ENCODE measurements at regions not wholly inside any gene's neighbourhood (a gene's known extent, or its start where the extent isn't known, plus 50 kb on each side); places are given as distances from the start of the nearest gene placed in this dataset.

GRCh38 chr6:140893432-140893831, 1239.3 kb upstream of the GJE1 start:
- Mint-ChIP-seq H3K27ac (no peak overlapping the region), H3K4me3 (no peak overlapping the region), H3K27me3 (no peaks in the 10 kb centered on the region), H3K36me3 (ENCODE audit: low read depth) (no peaks in the 10 kb centered on the region), H3K4me1 (ENCODE audit: low read depth) (peaks cover 8% of the 10 kb centered on the region), H3K9me3 (peaks cover 34% of the 10 kb centered on the region)
- intact Hi-C loops (cut with micrococcal nuclease), result no loop called here

- Mint-ChIP-seq H3K4me3 (no peak overlapping the region), H3K27me3 (no peaks in the 10 kb centered on the region), H3K36me3 (ENCODE audit: low read depth) (no peaks in the 10 kb centered on the region), H3K4me1 (ENCODE audit: low read depth) (no peaks in the 10 kb centered on the region), H3K9me3 (peaks cover 12% of the 10 kb centered on the region), H3K27ac (no peak overlapping the region)
- intact Hi-C loops (cut with micrococcal nuclease), result no loop called here
Observed at GRCh38 chr6:140879946-140880345, 1252.8 kb upstream of the GJE1 start.

- intact Hi-C loops (cut with micrococcal nuclease), result no loop called here
- Mint-ChIP-seq H3K27ac (no peak overlapping the region), H3K36me3 (ENCODE audit: low read depth) (no peaks in the 10 kb centered on the region), H3K9me3 (peaks cover under 1% of the 10 kb centered on the region), H3K4me3 (no peak overlapping the region), H3K4me1 (ENCODE audit: low read depth) (peaks cover 5% of the 10 kb centered on the region), H3K27me3 (no peaks in the 10 kb centered on the region)
Observed at GRCh38 chr6:140874066-140874465, 1258.7 kb upstream of the GJE1 start.

- Mint-ChIP-seq H3K36me3 (ENCODE audit: low read depth) (no peaks in the 10 kb centered on the region), H3K9me3 (peaks cover 13% of the 10 kb centered on the region), H3K4me3 (no peak overlapping the region), H3K27ac (no peak overlapping the region), H3K4me1 (ENCODE audit: low read depth) (peaks cover 5% of the 10 kb centered on the region), H3K27me3 (no peaks in the 10 kb centered on the region)
- intact Hi-C loops (cut with micrococcal nuclease), result no loop called here
Observed at GRCh38 chr6:140872885-140873284, 1259.8 kb upstream of the GJE1 start.

- H3K9me3 Mint-ChIP-seq, result peaks cover 13% of the 10 kb centered on the region
- peaks cover 5% of the 10 kb centered on the region for H3K4me1 Mint-ChIP-seq (ENCODE audit: low read depth)
- H3K27ac Mint-ChIP-seq, result no peak overlapping the region
- no peaks in the 10 kb centered on the region for H3K36me3 Mint-ChIP-seq (ENCODE audit: low read depth)
- no peaks in the 10 kb centered on the region for H3K27me3 Mint-ChIP-seq
- H3K4me3 Mint-ChIP-seq, result no peak overlapping the region
- intact Hi-C loops (cut with micrococcal nuclease), result no loop called here
Observed at GRCh38 chr6:140871911-140872310, 1260.8 kb upstream of the GJE1 start.

- H3K27ac Mint-ChIP-seq, result no peak overlapping the region
- no peak overlapping the region for H3K4me3 Mint-ChIP-seq
- intact Hi-C loops (cut with micrococcal nuclease), result no loop called here
- no peaks in the 10 kb centered on the region for H3K36me3 Mint-ChIP-seq (ENCODE audit: low read depth)
- H3K4me1 Mint-ChIP-seq (ENCODE audit: low read depth), result no peaks in the 10 kb centered on the region
- H3K9me3 Mint-ChIP-seq, result peaks cover 22% of the 10 kb centered on the region
- H3K27me3 Mint-ChIP-seq, result no peaks in the 10 kb centered on the region
Observed at GRCh38 chr6:140867336-140867735, 1265.4 kb upstream of the GJE1 start.

- H3K36me3 Mint-ChIP-seq (ENCODE audit: low read depth), result no peaks in the 10 kb centered on the region
- H3K4me3 Mint-ChIP-seq, result no peak overlapping the region
- intact Hi-C loops (cut with micrococcal nuclease), result no loop called here
- H3K27ac Mint-ChIP-seq, result no peak overlapping the region
- no peaks in the 10 kb centered on the region for H3K9me3 Mint-ChIP-seq
- peaks cover 16% of the 10 kb centered on the region for H3K4me1 Mint-ChIP-seq (ENCODE audit: low read depth)
- no peaks in the 10 kb centered on the region for H3K27me3 Mint-ChIP-seq
Observed at GRCh38 chr6:140858381-140858971, 1274.2 kb upstream of the GJE1 start.

GRCh38 chr6:140857739-140858380, 1274.9 kb upstream of the GJE1 start:
- Mint-ChIP-seq H3K4me1 (ENCODE audit: low read depth) (peaks cover 16% of the 10 kb centered on the region), H3K36me3 (ENCODE audit: low read depth) (no peaks in the 10 kb centered on the region), H3K9me3 (no peaks in the 10 kb centered on the region), H3K27me3 (no peaks in the 10 kb centered on the region), H3K4me3 (no peak overlapping the region), H3K27ac (no peak overlapping the region)
- intact Hi-C loops (cut with micrococcal nuclease), result no loop called here

- intact Hi-C loops (cut with micrococcal nuclease), result no loop called here
- H3K9me3 Mint-ChIP-seq, result no peaks in the 10 kb centered on the region
- H3K27ac Mint-ChIP-seq, result no peak overlapping the region
- peaks cover 16% of the 10 kb centered on the region for H3K4me1 Mint-ChIP-seq (ENCODE audit: low read depth)
- H3K36me3 Mint-ChIP-seq (ENCODE audit: low read depth), result no peaks in the 10 kb centered on the region
- no peaks in the 10 kb centered on the region for H3K27me3 Mint-ChIP-seq
- H3K4me3 Mint-ChIP-seq, result no peak overlapping the region
Observed at GRCh38 chr6:140855520-140855919, 1277.2 kb upstream of the GJE1 start.

GRCh38 chr6:140854318-140854717, 1278.4 kb upstream of the GJE1 start:
- no peak overlapping the region for H3K27ac Mint-ChIP-seq
- no peaks in the 10 kb centered on the region for H3K9me3 Mint-ChIP-seq
- H3K4me1 Mint-ChIP-seq (ENCODE audit: low read depth), result peaks cover 16% of the 10 kb centered on the region
- H3K27me3 Mint-ChIP-seq, result no peaks in the 10 kb centered on the region
- H3K36me3 Mint-ChIP-seq (ENCODE audit: low read depth), result no peaks in the 10 kb centered on the region
- intact Hi-C loops (cut with micrococcal nuclease), result no loop called here
- no peak overlapping the region for H3K4me3 Mint-ChIP-seq

GRCh38 chr6:140850438-140850837, 1282.3 kb upstream of the GJE1 start:
- intact Hi-C loops (cut with micrococcal nuclease), result no loop called here
- Mint-ChIP-seq H3K36me3 (ENCODE audit: low read depth) (no peaks in the 10 kb centered on the region), H3K27me3 (no peaks in the 10 kb centered on the region), H3K9me3 (no peaks in the 10 kb centered on the region), H3K4me3 (no peak overlapping the region), H3K4me1 (ENCODE audit: low read depth) (no peaks in the 10 kb centered on the region), H3K27ac (no peak overlapping the region)

GRCh38 chr6:140849456-140849855, 1283.3 kb upstream of the GJE1 start:
- no peaks in the 10 kb centered on the region for H3K9me3 Mint-ChIP-seq
- H3K27ac Mint-ChIP-seq, result no peak overlapping the region
- H3K36me3 Mint-ChIP-seq (ENCODE audit: low read depth), result no peaks in the 10 kb centered on the region
- H3K4me1 Mint-ChIP-seq (ENCODE audit: low read depth), result no peaks in the 10 kb centered on the region
- H3K4me3 Mint-ChIP-seq, result no peak overlapping the region
- H3K27me3 Mint-ChIP-seq, result no peaks in the 10 kb centered on the region
- intact Hi-C loops (cut with micrococcal nuclease), result no loop called here

- no peaks in the 10 kb centered on the region for H3K27me3 Mint-ChIP-seq
- intact Hi-C loops (cut with micrococcal nuclease), result no loop called here
- H3K4me1 Mint-ChIP-seq (ENCODE audit: low read depth), result no peaks in the 10 kb centered on the region
- no peaks in the 10 kb centered on the region for H3K36me3 Mint-ChIP-seq (ENCODE audit: low read depth)
- no peak overlapping the region for H3K4me3 Mint-ChIP-seq
- H3K9me3 Mint-ChIP-seq, result no peaks in the 10 kb centered on the region
- H3K27ac Mint-ChIP-seq, result no peak overlapping the region
Observed at GRCh38 chr6:140847262-140847645, 1285.5 kb upstream of the GJE1 start.

GRCh38 chr6:140846503-140847261, 1286.0 kb upstream of the GJE1 start:
- H3K4me3 Mint-ChIP-seq, result no peak overlapping the region
- H3K27me3 Mint-ChIP-seq, result no peaks in the 10 kb centered on the region
- H3K9me3 Mint-ChIP-seq, result no peaks in the 10 kb centered on the region
- H3K27ac Mint-ChIP-seq, result no peak overlapping the region
- no peaks in the 10 kb centered on the region for H3K4me1 Mint-ChIP-seq (ENCODE audit: low read depth)
- H3K36me3 Mint-ChIP-seq (ENCODE audit: low read depth), result no peaks in the 10 kb centered on the region
- intact Hi-C loops (cut with micrococcal nuclease), result no loop called here

Data from dendritic cell treated with granulocyte-macrophage colony-stimulating factor and Interleukin-4, amounts not matched to agents 40 ng/mL and 50 ng/mL, for 4 days (primary cell).